Ectodermal cell (in vitro differentiated cells): ENCODE measurements at regions not wholly inside any gene's neighbourhood (a gene's known extent, or its start where the extent isn't known, plus 50 kb on each side); places are given as distances from the start of the nearest gene placed in this dataset.

Experiments used
- H3K27ac ChIP-seq: 2 replicates; pipeline ENCODE4 v1.7.0; 2013; ENCODE audit warnings: mild to moderate bottlenecking, low read depth, low read length; ENCODE audit not compliant: insufficient read depth, poor library complexity, severe bottlenecking
- H3K27me3 ChIP-seq: 2 replicates; pipeline ENCODE4 v1.7.0; 2013; ENCODE audit warnings: mild to moderate bottlenecking, low read length; ENCODE audit not compliant: insufficient read depth, control insufficient read depth, poor library complexity, severe bottlenecking
- H3K36me3 ChIP-seq: one replicate; pipeline ENCODE4 v1.7.0; 2013; ENCODE audit warnings: low read length; ENCODE audit not compliant: control insufficient read depth, insufficient read depth
- H3K4me1 ChIP-seq: one replicate; pipeline ENCODE4 v1.7.0; 2013; ENCODE audit warnings: low read length; ENCODE audit not compliant: control insufficient read depth, insufficient read depth
- H3K4me3 ChIP-seq: 2 replicates; pipeline ENCODE4 v1.7.0; 2013; ENCODE audit warnings: low read depth, low read length, control low read depth; ENCODE audit not compliant: insufficient read depth
- H3K9me3 ChIP-seq: 2 replicates; pipeline ENCODE4 v1.7.0; 2013; ENCODE audit warnings: mild to moderate bottlenecking, low read length, moderate library complexity; ENCODE audit not compliant: control insufficient read depth
- WGBS, 2 experiments: methylation state at CpG; one replicate each; pipeline ENCODE4 v1.1.7; 2013; ENCODE audit warnings: missing lambda C conversion rate in 2 of 2; 5-methylcytosine and 5-hydroxymethylcytosine counted together

DNA sequence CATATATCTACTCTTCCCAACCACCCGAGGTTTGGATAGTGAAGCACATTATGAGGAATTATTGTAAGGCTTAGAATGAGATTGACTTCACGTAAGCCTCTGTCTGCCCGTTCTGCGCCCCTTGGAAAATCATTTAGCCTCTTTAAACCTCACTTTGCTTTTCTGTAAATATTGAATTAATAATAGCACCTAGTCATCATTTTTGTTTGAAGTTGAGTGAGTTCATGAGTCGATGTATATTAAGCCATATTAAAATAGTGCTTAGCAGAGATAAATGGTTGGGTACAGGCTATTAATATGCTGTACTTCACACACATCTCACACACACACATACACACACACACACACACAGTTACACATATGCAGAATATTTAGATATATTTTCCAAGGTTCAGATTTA, 344.8 kb upstream of the EYS start:
- H3K4me1 ChIP-seq, result no peaks in the 10 kb centered on the region
- no peaks in the 10 kb centered on the region for H3K27me3 ChIP-seq
- no peak overlapping the region for H3K4me3 ChIP-seq
- 83 to 95% methylated on average over 3 to 4 of the region's 5 CpGs for WGBS, 2 experiments
- no peaks in the 10 kb centered on the region for H3K9me3 ChIP-seq
- H3K36me3 ChIP-seq, result no peaks in the 10 kb centered on the region
- H3K27ac ChIP-seq, result no peak overlapping the region

DNA sequence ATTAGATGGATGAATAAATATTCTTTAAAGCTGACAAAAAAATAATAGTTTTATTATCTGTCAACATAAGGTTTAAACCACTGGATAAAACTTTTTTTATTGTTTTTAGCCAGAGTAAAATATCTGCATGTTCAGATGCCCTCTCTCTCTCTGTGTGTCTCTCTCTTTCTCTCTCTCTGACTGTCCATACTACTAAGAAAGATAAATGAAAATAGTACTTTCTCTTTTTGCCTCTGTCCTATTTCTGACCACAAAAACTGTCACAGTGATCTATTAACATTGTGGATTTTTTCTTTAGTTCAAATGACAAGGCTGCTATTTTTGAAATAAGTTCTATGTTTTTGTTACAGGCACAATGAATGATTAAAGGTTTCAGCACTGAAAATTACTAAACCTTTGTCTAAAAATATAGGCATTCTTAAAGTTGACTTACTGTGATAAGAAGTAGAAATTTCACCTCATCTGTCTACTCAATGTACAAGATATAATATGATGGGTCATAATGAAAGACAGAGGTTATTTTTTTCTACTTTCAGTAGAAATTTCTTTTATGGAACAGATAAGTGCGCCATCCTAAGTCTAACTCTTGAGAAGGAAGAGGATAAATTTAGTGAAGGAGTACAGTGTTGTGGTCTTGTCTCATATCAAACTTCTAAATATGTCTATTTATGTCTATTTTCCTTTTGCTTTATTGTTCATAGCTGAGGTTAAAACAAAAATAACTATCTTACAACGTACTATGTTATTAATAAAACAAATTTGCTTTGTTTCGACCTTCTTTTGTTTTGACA, 341.9 kb upstream of the EYS start:
- H3K36me3 ChIP-seq, result no peaks in the 10 kb centered on the region
- H3K4me3 ChIP-seq, result no peak overlapping the region
- 100% methylated on average over 1 of the region's 3 CpGs; no CpG with 5 or more reads in 1 of the 2 experiments for WGBS, 2 experiments
- H3K9me3 ChIP-seq, result no peaks in the 10 kb centered on the region
- H3K27ac ChIP-seq, result no peak overlapping the region
- H3K4me1 ChIP-seq, result no peaks in the 10 kb centered on the region
- H3K27me3 ChIP-seq, result no peaks in the 10 kb centered on the region

DNA sequence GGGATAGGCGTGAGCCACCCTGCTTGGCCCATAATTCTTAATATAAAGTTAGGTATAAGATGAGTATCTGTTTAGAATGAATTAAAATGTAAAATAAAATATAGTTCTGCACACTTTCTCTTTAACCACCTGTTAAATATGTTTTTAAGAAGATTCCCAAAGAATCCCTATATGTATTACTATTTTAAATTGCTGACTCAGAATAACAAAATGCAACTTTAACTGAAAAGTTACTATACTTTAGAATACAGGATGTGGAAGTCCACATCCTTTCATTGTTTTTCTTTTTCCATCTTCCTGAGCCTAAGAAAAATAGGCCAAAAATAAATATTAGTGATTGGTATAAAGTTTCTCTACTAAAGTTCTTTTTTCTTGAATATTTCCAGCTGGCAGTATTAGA, 325.6 kb upstream of the EYS start:
- 75 to 83% methylated on average over 1 of the region's 1 CpG for WGBS, 2 experiments
- H3K27ac ChIP-seq, result no peak overlapping the region
- no peaks in the 10 kb centered on the region for H3K27me3 ChIP-seq
- H3K4me3 ChIP-seq, result no peak overlapping the region
- H3K9me3 ChIP-seq, result no peaks in the 10 kb centered on the region
- H3K4me1 ChIP-seq, result no peaks in the 10 kb centered on the region
- no peaks in the 10 kb centered on the region for H3K36me3 ChIP-seq

DNA sequence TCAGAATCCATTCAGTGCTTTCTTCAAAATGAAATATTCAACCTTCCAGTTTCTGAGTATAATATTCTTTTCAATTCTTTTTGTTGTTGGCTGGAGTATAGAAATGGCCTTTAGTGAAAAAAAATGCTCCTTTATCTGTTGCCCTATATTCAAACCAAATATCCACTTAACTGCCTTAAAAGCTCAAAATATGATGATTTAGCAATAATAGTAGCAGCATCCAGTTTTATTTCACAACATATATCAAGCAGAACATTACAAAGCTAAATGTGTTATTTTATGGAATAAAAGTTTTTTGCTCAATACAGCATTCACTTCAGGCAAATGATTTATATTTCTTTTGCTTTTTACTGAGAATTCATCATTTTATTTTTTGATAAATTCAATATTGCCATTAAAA, 322.4 kb upstream of the EYS start:
- Histone ChIP-seq H3K27me3 (no peaks in the 10 kb centered on the region), H3K4me1 (no peaks in the 10 kb centered on the region), H3K27ac (no peak overlapping the region), H3K36me3 (no peaks in the 10 kb centered on the region), H3K9me3 (no peaks in the 10 kb centered on the region), H3K4me3 (no peak overlapping the region)

DNA sequence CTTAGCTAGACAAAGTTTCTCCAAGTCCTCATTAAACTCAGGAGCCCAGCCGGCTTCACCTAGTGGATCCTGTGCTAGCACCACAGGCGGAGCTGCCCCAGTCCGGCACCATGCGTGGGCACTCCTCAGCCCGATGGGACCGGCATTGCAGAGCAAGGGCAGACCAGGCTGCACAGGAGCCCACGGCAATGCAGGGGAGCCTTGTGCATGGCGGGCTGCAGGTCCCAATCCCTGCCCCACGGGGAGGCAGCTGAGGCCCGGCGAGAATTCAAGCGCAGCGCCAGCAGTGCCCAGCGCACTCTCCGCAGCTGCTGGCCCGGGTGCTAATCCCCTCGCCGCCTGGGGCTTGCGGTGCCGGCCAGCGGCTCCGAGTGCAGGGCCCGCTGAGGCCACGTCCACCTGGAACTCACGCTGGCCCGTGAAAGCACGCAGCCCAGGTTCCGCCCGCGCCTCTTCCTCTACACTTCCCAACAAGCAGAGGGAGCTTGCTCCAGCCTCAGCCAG, 292.3 kb upstream of the EYS start:
- H3K27me3 ChIP-seq, result no peaks in the 10 kb centered on the region
- WGBS, 2 experiments, result 91 to 92% methylated on average over 30 of the region's 30 CpGs
- H3K4me3 ChIP-seq, result no peak overlapping the region
- H3K27ac ChIP-seq, result no peak overlapping the region
- no peaks in the 10 kb centered on the region for H3K9me3 ChIP-seq
- no peaks in the 10 kb centered on the region for H3K36me3 ChIP-seq
- no peaks in the 10 kb centered on the region for H3K4me1 ChIP-seq

DNA sequence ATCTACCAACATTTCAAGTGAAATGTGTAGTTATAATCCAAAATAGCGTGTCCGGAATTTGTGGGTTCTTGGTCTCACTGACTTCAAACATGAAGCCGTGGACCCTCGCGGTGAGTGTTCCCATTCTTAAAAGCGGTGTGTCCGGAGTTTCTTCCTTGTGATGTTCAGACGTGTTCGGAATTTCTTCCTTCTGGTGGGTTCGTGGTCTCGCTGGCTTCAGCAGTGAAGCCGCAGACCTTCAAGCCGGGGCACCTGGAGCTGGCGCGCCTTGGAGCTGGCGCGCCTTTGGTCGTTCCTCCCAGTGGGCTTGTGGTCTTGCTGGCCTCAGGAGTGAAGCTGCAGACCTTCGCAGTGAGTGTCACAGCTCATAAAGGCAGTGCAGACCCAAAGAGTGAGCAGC, 291.5 kb upstream of the EYS start:
- 94 to 95% methylated on average over 19 of the region's 19 CpGs for WGBS, 2 experiments
- H3K36me3 ChIP-seq, result no peaks in the 10 kb centered on the region

DNA sequence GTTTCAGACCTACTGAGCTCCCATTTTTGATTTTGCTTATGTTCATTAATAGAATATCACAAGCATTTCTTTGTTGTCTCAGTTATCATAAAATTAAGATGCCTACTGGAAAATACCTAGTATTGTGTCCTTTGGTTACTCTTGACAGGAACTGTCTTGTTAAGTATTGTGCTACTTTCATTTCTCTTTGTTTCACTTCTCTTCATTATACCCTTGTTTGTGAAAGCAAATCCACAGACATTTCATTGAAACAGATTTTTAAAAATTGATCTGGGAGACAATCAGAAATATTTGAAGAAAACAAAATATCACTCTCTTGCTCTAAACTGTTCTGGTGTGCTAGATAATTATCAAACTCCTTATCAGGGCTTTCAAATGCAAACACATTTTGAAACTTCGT, 290.5 kb upstream of the EYS start:
- WGBS, 2 experiments, result 92 to 100% methylated on average over 1 of the region's 1 CpG
- Histone ChIP-seq H3K9me3 (no peaks in the 10 kb centered on the region), H3K36me3 (no peaks in the 10 kb centered on the region), H3K27ac (no peak overlapping the region), H3K4me1 (no peaks in the 10 kb centered on the region), H3K4me3 (no peak overlapping the region), H3K27me3 (no peaks in the 10 kb centered on the region)

More for the DNA sequence above, 291.5 kb upstream of the EYS start:
- Histone ChIP-seq H3K27ac (no peak overlapping the region), H3K4me3 (no peak overlapping the region), H3K27me3 (no peaks in the 10 kb centered on the region), H3K4me1 (no peaks in the 10 kb centered on the region), H3K9me3 (no peaks in the 10 kb centered on the region)

DNA sequence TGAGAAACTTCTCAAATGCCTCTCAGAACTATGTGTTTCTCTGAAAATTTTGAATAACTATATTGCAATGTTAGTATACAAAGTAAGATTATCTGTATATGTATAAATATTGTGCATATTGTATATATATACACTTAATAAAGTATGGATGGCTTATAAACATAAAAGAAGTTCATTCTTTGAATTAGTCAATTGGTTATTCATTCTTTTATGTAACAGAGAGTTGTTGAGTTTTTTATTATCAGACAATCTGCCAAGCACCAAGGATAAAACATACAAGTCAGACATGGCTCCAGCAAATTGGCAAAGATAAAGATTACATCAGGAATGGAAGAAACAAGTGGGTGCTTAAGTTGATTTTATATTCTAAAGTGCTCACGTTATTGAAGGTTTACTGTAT, 289.1 kb upstream of the EYS start:
- H3K36me3 ChIP-seq, result no peaks in the 10 kb centered on the region
- H3K27me3 ChIP-seq, result no peaks in the 10 kb centered on the region
- no peaks in the 10 kb centered on the region for H3K9me3 ChIP-seq
- no peaks in the 10 kb centered on the region for H3K4me1 ChIP-seq
- no peak overlapping the region for H3K4me3 ChIP-seq
- 100% methylated on average over 1 of the region's 1 CpG for WGBS, 2 experiments
- no peak overlapping the region for H3K27ac ChIP-seq

DNA sequence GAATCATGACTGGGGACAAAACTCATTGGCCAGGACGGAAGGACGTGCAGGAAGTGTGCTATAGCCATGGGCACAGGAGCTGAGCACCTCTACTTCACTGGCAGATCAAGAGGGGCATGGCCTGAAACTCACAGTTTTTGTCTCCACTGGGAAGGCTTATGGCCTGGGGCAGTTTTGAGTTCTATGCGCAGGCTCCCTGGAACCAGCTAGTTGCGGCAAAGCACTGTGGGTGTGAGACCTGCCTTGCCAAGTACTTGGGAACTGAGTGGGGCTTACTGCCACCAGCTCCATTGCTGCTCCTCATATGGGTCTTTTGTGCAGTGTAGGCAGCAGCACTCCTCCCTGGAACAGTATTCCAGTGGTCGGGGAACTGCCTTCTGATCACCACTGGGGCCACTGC, 282.6 kb upstream of the EYS start:
- Histone ChIP-seq H3K4me1 (no peaks in the 10 kb centered on the region), H3K27ac (no peak overlapping the region), H3K36me3 (no peaks in the 10 kb centered on the region), H3K27me3 (no peaks in the 10 kb centered on the region), H3K4me3 (no peak overlapping the region), H3K9me3 (no peaks in the 10 kb centered on the region)
- 97% methylated on average over 5 of the region's 5 CpGs for WGBS, 2 experiments

DNA sequence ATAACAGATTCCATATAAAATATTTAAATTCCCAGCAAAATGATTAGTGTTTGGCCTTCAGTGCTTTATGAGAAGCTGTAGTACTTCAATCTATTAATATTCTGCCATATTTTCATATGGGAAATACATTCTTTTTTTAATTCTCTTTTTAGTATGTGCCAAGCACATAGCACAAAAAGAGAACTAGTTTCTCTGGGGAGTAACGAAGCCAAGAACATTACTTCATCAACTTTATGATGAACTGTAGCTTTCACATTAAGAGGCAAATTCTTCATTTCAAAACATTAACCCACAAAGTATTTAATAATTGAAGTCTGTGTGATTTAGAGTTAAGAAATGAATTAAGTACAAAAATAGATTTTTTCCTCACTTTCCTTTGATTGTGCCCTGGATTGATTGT, 281.0 kb upstream of the EYS start:
- no peak overlapping the region for H3K4me3 ChIP-seq
- WGBS, 2 experiments, result 100% methylated on average over 1 of the region's 1 CpG
- H3K27me3 ChIP-seq, result no peaks in the 10 kb centered on the region

More for the DNA sequence above, 281.0 kb upstream of the EYS start:
- Histone ChIP-seq H3K27ac (no peak overlapping the region), H3K9me3 (no peaks in the 10 kb centered on the region), H3K36me3 (no peaks in the 10 kb centered on the region), H3K4me1 (no peaks in the 10 kb centered on the region)
